HG03280 (cell line): ENCODE measurements at regions not wholly inside any gene's neighbourhood (a gene's known extent, or its start where the extent isn't known, plus 50 kb on each side); places are given as distances from the start of the nearest gene placed in this dataset.

Experiments
- ATAC-seq: cut with Tn5 transposase; IDR thresholded peaks from one replicate; pipeline ENCODE4 v1.9.1; 2021; ENCODE audit warnings: mild to moderate bottlenecking, moderate library complexity; ENCODE audit not compliant: unreplicated experiment

GRCh38 chr14:85093631-85094330, 436.2 kb upstream of the FLRT2 start:
- no peak for ATAC-seq

- ATAC-seq = no peak
Observed at GRCh38 chr14:85102591-85102990, 427.4 kb upstream of the FLRT2 start.

- ATAC-seq = no peak
Observed at GRCh38 chr14:85106506-85106905, 423.4 kb upstream of the FLRT2 start.

- no peak for ATAC-seq
Observed at GRCh38 chr14:85112762-85113161, 417.2 kb upstream of the FLRT2 start.

GRCh38 chr14:85115921-85116320, 414.0 kb upstream of the FLRT2 start:
- ATAC-seq = no peak

GRCh38 chr14:85118274-85118673, 411.7 kb upstream of the FLRT2 start:
- ATAC-seq = no peak

GRCh38 chr14:85122690-85123089, 407.3 kb upstream of the FLRT2 start:
- ATAC-seq = no peak

- no peak for ATAC-seq
Observed at GRCh38 chr14:85123755-85124154, 406.2 kb upstream of the FLRT2 start.

GRCh38 chr14:85124631-85125290, 405.2 kb upstream of the FLRT2 start:
- ATAC-seq = no peak

GRCh38 chr14:85125291-85125670, 404.7 kb upstream of the FLRT2 start:
- ATAC-seq = no peak

GRCh38 chr14:85129921-85130320, 400.0 kb upstream of the FLRT2 start:
- no peak for ATAC-seq

GRCh38 chr14:85131226-85131922, 398.6 kb upstream of the FLRT2 start:
- ATAC-seq = no peak

GRCh38 chr14:85142982-85143381, 387.0 kb upstream of the FLRT2 start:
- ATAC-seq = no peak

GRCh38 chr14:85146779-85147178, 383.2 kb upstream of the FLRT2 start:
- no peak for ATAC-seq

GRCh38 chr14:85150166-85150565, 379.8 kb upstream of the FLRT2 start:
- no peak for ATAC-seq

- ATAC-seq = no peak
Observed at GRCh38 chr14:85154714-85155113, 375.2 kb upstream of the FLRT2 start.

- ATAC-seq = no peak
Observed at GRCh38 chr14:85156319-85156718, 373.6 kb upstream of the FLRT2 start.

- ATAC-seq = no peak
Observed at GRCh38 chr14:85159726-85160125, 370.2 kb upstream of the FLRT2 start.

- no peak for ATAC-seq
Observed at GRCh38 chr14:85165094-85165493, 364.9 kb upstream of the FLRT2 start.

GRCh38 chr14:85169381-85169780, 360.6 kb upstream of the FLRT2 start:
- no peak for ATAC-seq

GRCh38 chr14:85172290-85172689, 357.7 kb upstream of the FLRT2 start:
- no peak for ATAC-seq

GRCh38 chr14:85172889-85173477, 357.0 kb upstream of the FLRT2 start:
- no peak for ATAC-seq
